ENCODE measurements at regions not wholly inside any gene's neighbourhood (a gene's known extent, or its start where the extent isn't known, plus 50 kb on each side); places are given as distances from the start of the nearest gene placed in this dataset.

DNA sequence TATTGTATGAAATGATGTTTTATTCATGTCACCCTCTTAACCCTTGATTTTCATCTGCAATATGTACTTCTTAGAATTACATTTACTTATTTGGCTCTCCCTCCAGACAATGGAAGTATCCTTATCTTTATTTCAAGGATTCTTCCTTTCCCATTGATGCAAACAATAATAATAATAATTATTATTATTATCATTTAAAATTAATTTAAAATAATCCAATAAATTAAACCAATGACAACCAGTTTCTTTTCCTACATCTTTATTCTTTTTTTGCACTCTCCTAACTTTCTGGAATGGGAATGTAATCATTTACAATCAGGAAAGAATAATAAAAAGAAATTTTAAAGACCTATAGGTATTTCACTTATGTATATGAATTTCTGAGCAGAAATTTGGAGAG is 504.4 kb downstream of the INHBA start:
- H3K4me2 ChIP-seq (ENCODE audit: low read length), result no peak overlapping the region
- no peaks in the 10 kb centered on the region for H4K20me1 ChIP-seq (ENCODE audit: insufficient read depth, low read length)
- no peaks in the 10 kb centered on the region for H3K9me3 ChIP-seq (ENCODE audit: insufficient read depth, low read length)
- no peak overlapping the region for H3K4me3 ChIP-seq (ENCODE audit: low read length)
- TF ChIP-seq EZH2phosphoT487 (IDR thresholded peaks at IDR 0.05; ENCODE audit: low read depth), result no peak
- no peak overlapping the region for H3K9ac ChIP-seq (ENCODE audit: low read length)
- no peaks in the 10 kb centered on the region for H3K27me3 ChIP-seq (ENCODE audit: low read depth, low read length)
- no peaks in the 10 kb centered on the region for H3K4me1 ChIP-seq (ENCODE audit: low read length)
- H3K36me3 ChIP-seq (replicated peaks; ENCODE audit: low read depth, low read length), result no peaks in the 10 kb centered on the region
- H3K27ac ChIP-seq (ENCODE audit: low read length), result no peak overlapping the region
- no peak overlapping the region for H2AFZ ChIP-seq (ENCODE audit: low read depth, low read length)
- no peaks in the 10 kb centered on the region for H3K79me2 ChIP-seq (ENCODE audit: low read length)

DNA sequence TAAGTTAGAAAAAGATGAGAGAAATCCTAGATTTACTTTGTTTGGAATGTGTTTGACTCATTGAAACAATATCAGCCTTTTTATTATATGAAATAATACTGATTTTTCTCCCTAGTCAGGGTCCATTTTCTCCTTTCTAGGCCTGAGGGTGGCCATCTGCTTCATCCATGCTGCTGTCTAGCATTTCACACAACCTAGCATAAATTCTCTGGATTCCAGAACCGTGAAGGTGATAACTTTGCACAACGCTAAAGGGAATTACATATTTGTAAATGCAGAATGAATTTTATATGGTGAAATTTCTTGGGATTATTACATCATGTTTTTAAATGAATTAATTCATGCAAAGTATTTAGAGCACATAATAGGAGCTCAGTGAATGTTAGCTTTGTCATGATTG is 505.1 kb downstream of the INHBA start:
- no peaks in the 10 kb centered on the region for H3K4me1 ChIP-seq (ENCODE audit: low read length)
- no peaks in the 10 kb centered on the region for H3K36me3 ChIP-seq (replicated peaks; ENCODE audit: low read depth, low read length)
- no peak overlapping the region for H3K9ac ChIP-seq (ENCODE audit: low read length)
- H3K27me3 ChIP-seq (ENCODE audit: low read depth, low read length), result no peaks in the 10 kb centered on the region
- TF ChIP-seq, protein P1, sequence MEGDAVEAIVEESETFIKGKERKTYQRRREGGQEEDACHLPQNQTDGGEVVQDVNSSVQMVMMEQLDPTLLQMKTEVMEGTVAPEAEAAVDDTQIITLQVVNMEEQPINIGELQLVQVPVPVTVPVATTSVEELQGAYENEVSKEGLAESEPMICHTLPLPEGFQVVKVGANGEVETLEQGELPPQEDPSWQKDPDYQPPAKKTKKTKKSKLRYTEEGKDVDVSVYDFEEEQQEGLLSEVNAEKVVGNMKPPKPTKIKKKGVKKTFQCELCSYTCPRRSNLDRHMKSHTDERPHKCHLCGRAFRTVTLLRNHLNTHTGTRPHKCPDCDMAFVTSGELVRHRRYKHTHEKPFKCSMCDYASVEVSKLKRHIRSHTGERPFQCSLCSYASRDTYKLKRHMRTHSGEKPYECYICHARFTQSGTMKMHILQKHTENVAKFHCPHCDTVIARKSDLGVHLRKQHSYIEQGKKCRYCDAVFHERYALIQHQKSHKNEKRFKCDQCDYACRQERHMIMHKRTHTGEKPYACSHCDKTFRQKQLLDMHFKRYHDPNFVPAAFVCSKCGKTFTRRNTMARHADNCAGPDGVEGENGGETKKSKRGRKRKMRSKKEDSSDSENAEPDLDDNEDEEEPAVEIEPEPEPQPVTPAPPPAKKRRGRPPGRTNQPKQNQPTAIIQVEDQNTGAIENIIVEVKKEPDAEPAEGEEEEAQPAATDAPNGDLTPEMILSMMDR (IDR thresholded peaks at IDR 0.05; ENCODE audit: low read depth, low read length), result no peak
- no peak for TF ChIP-seq EZH2phosphoT487 (IDR thresholded peaks at IDR 0.05; ENCODE audit: low read depth)
- no peak overlapping the region for H3K27ac ChIP-seq (ENCODE audit: low read length)
- no peak overlapping the region for H2AFZ ChIP-seq (ENCODE audit: low read depth, low read length)
- H3K4me2 ChIP-seq (ENCODE audit: low read length), result no peak overlapping the region
- no peaks in the 10 kb centered on the region for H3K9me3 ChIP-seq (ENCODE audit: insufficient read depth, low read length)
- H4K20me1 ChIP-seq (ENCODE audit: insufficient read depth, low read length), result no peaks in the 10 kb centered on the region
- no peaks in the 10 kb centered on the region for H3K79me2 ChIP-seq (ENCODE audit: low read length)
- H3K4me3 ChIP-seq (ENCODE audit: low read length), result no peak overlapping the region

DNA sequence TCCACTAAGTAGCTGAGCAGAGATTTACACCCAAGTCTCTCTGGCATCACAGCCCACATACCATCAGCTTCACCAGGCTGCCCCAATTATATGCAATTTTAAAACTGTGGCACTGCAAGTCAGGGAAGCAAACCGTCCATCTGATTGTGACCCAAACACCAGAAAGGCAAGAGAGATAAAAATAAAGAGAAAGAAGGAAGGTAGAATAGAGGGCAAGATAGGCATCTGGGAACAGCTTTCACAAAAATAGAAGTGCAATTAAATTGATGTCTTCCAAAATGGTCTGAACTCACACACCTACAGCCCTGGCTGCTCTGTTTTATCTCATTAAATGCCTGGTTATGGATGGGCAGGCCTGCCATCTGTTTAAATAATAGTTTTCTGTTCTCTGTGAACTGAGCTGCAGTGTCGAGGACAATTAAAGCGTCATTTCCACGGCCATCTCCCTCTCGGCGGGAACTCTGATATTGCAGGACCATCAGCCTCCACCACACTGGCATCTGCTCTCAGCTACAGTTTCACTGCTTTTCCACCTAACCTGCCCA is 509.1 kb downstream of the INHBA start:
- no peak for TF ChIP-seq EZH2phosphoT487 (IDR thresholded peaks at IDR 0.05; ENCODE audit: low read depth)
- Histone ChIP-seq H3K36me3 (replicated peaks; ENCODE audit: low read depth, low read length) (no peaks in the 10 kb centered on the region), H3K4me2 (ENCODE audit: low read length) (no peak overlapping the region), H3K79me2 (ENCODE audit: low read length) (no peaks in the 10 kb centered on the region), H3K9me3 (ENCODE audit: insufficient read depth, low read length) (no peaks in the 10 kb centered on the region), H3K27ac (ENCODE audit: low read length) (no peak overlapping the region), H3K4me1 (ENCODE audit: low read length) (no peaks in the 10 kb centered on the region), H3K9ac (ENCODE audit: low read length) (no peak overlapping the region), H2AFZ (ENCODE audit: low read depth, low read length) (no peak overlapping the region), H3K27me3 (ENCODE audit: low read depth, low read length) (no peaks in the 10 kb centered on the region), H3K4me3 (ENCODE audit: low read length) (no peak overlapping the region), H4K20me1 (ENCODE audit: insufficient read depth, low read length) (no peaks in the 10 kb centered on the region)

DNA sequence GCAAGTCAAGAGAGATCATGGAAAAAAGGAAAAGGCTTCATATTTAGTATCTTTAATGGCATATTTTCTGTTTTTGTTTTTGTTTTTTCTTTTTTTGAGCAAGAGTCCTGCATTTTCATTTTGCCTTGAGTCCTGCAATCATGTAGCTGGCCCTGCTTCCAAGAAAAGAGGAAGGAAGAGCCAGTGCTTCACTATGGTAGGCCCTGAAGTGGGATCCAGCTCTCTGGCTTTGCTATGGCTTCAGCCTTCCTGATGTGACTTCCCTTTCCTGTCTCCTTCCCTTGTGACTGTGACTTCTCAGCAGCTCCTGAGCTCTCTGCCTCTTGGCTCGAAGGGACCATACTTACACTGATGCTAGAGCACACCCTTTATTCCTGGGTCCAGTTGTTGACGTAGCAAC is 512.3 kb downstream of the INHBA start:
- Histone ChIP-seq H3K27me3 (ENCODE audit: low read depth, low read length) (no peaks in the 10 kb centered on the region), H3K79me2 (ENCODE audit: low read length) (no peaks in the 10 kb centered on the region), H3K4me1 (ENCODE audit: low read length) (no peaks in the 10 kb centered on the region), H3K9ac (ENCODE audit: low read length) (no peak overlapping the region), H4K20me1 (ENCODE audit: insufficient read depth, low read length) (no peaks in the 10 kb centered on the region), H3K27ac (ENCODE audit: low read length) (no peak overlapping the region), H3K4me3 (ENCODE audit: low read length) (no peak overlapping the region), H2AFZ (ENCODE audit: low read depth, low read length) (no peak overlapping the region), H3K36me3 (replicated peaks; ENCODE audit: low read depth, low read length) (no peaks in the 10 kb centered on the region), H3K4me2 (ENCODE audit: low read length) (no peak overlapping the region), H3K9me3 (ENCODE audit: insufficient read depth, low read length) (no peaks in the 10 kb centered on the region)
- TF ChIP-seq, protein P1 (IDR thresholded peaks at IDR 0.05; ENCODE audit: low read depth, low read length), result no peak
- no peak for TF ChIP-seq EZH2phosphoT487 (IDR thresholded peaks at IDR 0.05; ENCODE audit: low read depth)

DNA sequence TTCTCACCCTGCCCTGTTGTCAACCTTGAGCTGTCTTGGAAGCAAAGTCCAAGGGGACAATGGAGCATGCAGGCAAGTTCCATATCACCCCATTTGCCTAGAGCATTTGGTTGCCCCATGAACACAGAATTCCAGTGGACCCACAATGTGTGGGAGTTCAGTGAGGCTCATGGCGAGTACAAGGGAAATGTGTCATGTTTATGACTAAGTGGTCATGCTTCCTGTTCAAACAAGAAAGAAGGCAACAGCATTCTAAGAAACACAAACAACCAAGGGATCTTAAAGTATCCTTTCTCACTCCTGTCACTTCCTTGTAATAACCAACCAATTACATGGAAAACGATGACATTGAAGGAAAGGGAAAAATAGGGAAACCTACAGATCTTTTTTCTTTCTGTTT is 513.0 kb downstream of the INHBA start:
- H2AFZ ChIP-seq (ENCODE audit: low read depth, low read length), result no peak overlapping the region
- H3K79me2 ChIP-seq (ENCODE audit: low read length), result no peaks in the 10 kb centered on the region
- H3K36me3 ChIP-seq (replicated peaks; ENCODE audit: low read depth, low read length), result no peaks in the 10 kb centered on the region
- no peak overlapping the region for H3K4me2 ChIP-seq (ENCODE audit: low read length)
- no peak overlapping the region for H3K27ac ChIP-seq (ENCODE audit: low read length)
- no peaks in the 10 kb centered on the region for H3K9me3 ChIP-seq (ENCODE audit: insufficient read depth, low read length)
- H3K27me3 ChIP-seq (ENCODE audit: low read depth, low read length), result no peaks in the 10 kb centered on the region
- H3K9ac ChIP-seq (ENCODE audit: low read length), result no peak overlapping the region
- no peaks in the 10 kb centered on the region for H3K4me1 ChIP-seq (ENCODE audit: low read length)
- no peaks in the 10 kb centered on the region for H4K20me1 ChIP-seq (ENCODE audit: insufficient read depth, low read length)
- TF ChIP-seq, protein P1 (IDR thresholded peaks at IDR 0.05; ENCODE audit: low read depth, low read length), result no peak
- TF ChIP-seq EZH2phosphoT487 (IDR thresholded peaks at IDR 0.05; ENCODE audit: low read depth), result no peak
- H3K4me3 ChIP-seq (ENCODE audit: low read length), result no peak overlapping the region

Data from OCI-LY3 (cell line).